HepG2 (cell line): ENCODE measurements at regions not wholly inside any gene's neighbourhood (a gene's known extent, or its start where the extent isn't known, plus 50 kb on each side); places are given as distances from the start of the nearest gene placed in this dataset.

ENCODE experiments used
- MXI1 ChIP-seq: IDR thresholded peaks from 3 replicates; pipeline ENCODE4 v1.6.1; 2012; ENCODE audit warnings: low read depth, low read length, inconsistent platforms, borderline replicate concordance
- TF ChIP-seq, protein P1 (sequence below): sonication (generic); formaldehyde crosslinking; IDR thresholded peaks from 2 replicates; pipeline ENCODE4 v1.8.0; 2022; ENCODE audit warnings: missing genetic modification reagents, mild to moderate bottlenecking, inconsistent platforms, borderline replicate concordance

DNA sequence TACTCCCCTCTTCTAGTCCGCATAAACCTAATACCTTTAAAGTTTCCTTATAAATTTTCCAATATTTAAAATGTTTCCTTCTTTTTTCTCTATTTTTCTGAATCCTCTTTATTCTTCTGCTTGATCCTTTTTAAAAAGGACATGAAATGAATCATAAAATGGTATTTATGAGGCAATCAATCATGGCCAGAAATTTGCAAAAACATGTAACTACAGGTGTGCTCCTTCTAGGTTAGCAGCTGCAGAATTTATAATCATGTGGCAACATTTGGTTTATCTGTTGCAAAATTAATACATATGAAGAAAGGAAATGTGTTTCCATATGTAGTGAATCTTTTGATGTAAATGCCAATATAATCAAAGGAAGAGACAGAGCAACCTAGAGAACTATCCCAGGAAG is 1008.5 kb downstream of the ANKRD7 start:
- TF ChIP-seq, protein P1, sequence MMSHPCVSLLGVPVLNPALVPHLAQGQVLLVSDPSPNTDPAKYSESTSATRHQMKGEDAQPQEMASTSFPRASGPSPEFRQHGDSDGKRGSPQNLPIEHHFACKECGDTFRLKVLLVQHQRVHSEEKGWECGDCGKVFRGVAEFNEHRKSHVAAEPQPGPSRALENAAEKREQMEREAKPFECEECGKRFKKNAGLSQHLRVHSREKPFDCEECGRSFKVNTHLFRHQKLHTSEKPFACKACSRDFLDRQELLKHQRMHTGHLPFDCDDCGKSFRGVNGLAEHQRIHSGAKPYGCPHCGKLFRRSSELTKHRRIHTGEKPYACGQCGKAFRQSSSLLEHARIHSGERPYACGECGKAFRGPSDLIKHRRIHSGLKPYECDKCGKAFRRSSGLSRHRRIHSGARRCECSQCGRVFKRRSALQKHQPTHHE (CRISPR knock-in tag): no peak
- TF ChIP-seq MXI1: no peak
